Loucy (cell line): ENCODE measurements at regions not wholly inside any gene's neighbourhood (a gene's known extent, or its start where the extent isn't known, plus 50 kb on each side); places are given as distances from the start of the nearest gene placed in this dataset.
"Not testable (repeated sequence)": the region's sequence is repeated elsewhere in the genome, so short reads cannot be mapped to it uniquely, and the experiment has no call there.

Experiments used
- CTCF ChIP-seq: fragments of 200-600 bp; sonication (generic); conservative IDR thresholded peaks from 2 replicates; pipeline ENCODE4 v1.5.1; 2014; ENCODE audit warnings: mild to moderate bottlenecking, antibody characterized with exemption, low read length
- EZH2phosphoT487 ChIP-seq: fragments of 200-600 bp; IDR thresholded peaks from 2 replicates; pipeline ENCODE4 v1.6.1; 2018; ENCODE audit warnings: antibody characterized with exemption, mild to moderate bottlenecking, moderate library complexity, borderline replicate concordance

GRCh38 chrX:63233013-63233412 lies 118.1 kb downstream of the SPIN4 start:
- TF ChIP-seq CTCF, EZH2phosphoT487: not testable (repeated sequence)
